SU-DHL-6 (cell line): ENCODE measurements at regions not wholly inside any gene's neighbourhood (a gene's known extent, or its start where the extent isn't known, plus 50 kb on each side); places are given as distances from the start of the nearest gene placed in this dataset.

Experiments used
- CTCF ChIP-seq: fragments of 200-600 bp; sonication (generic); IDR thresholded peaks from one replicate; pipeline ENCODE4 v1.5.1; 2017; ENCODE audit warnings: antibody characterized with exemption, mild to moderate bottlenecking, low read length, moderate library complexity; ENCODE audit not compliant: insufficient read depth, poor library complexity, severe bottlenecking
- EZH2phosphoT487 ChIP-seq: fragments of 200-600 bp; sonication (generic), shearing (Covaris generic); conservative IDR thresholded peaks from 2 replicates; pipeline ENCODE4 v1.6.1; 2018; ENCODE audit warnings: mild to moderate bottlenecking, antibody characterized with exemption, low read length, moderate library complexity, mixed read lengths

DNA sequence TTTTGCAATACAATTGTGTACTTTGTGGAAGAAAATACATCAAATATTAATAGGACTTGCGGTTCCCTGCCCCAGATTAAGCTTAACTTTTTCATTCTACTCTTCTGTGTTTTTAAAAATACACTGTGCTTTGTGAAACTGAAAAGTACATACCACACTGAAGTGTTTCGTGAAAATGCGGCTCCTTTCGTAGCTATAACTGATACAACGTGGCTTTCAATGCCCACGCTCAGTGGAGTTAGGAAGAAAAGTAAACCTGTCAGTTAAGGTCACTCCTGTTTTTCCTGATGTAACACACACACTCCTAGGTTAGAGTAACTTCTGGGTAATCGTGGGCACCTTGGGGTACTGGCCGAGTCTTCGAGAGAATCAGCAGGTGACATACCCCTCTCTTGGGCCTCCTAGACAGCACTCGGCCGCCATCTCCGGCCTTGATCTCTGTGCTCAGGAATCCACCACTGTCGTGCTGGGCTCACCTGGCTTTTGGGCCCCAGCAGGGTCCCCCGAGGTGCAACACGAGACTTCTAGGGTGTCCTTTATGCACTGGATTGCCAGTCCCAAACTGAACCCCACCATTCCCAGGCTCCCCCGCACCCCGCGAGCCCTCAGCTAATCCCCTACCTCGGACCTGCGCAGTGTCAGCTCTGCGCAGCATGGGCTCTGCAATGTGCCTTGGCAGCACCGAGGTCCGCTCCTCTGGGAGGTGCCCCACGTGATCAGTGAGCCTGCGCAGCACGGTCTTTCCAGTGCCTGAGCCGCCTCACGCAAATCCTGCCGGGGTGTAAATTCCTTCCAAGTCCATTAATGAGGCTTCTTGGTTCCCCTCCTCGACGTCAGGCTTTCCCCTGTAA, 162.6 kb upstream of the INTU start:
- no peak for TF ChIP-seq CTCF
- no peak for TF ChIP-seq EZH2phosphoT487
